Mesodermal cell (in vitro differentiated cells): ENCODE measurements at regions not wholly inside any gene's neighbourhood (a gene's known extent, or its start where the extent isn't known, plus 50 kb on each side); places are given as distances from the start of the nearest gene placed in this dataset.

ENCODE experiments used
- H3K27ac ChIP-seq: 2 replicates; pipeline ENCODE4 v1.7.0; 2013; ENCODE audit warnings: mild to moderate bottlenecking, low read depth, low read length, moderate library complexity; ENCODE audit not compliant: severe bottlenecking
- H3K36me3 ChIP-seq: 2 replicates; pipeline ENCODE4 v1.7.1; 2013; ENCODE audit warnings: mild to moderate bottlenecking, low read length, moderate library complexity; ENCODE audit not compliant: control insufficient read depth, insufficient read depth
- H3K4me1 ChIP-seq: one replicate; pipeline ENCODE4 v1.7.1; 2013; ENCODE audit warnings: mild to moderate bottlenecking, low read length; ENCODE audit not compliant: insufficient read depth, control insufficient read depth, poor library complexity, severe bottlenecking
- H3K4me3 ChIP-seq: 2 replicates; pipeline ENCODE4 v1.7.0; 2013; ENCODE audit warnings: low read length, control low read depth, mild to moderate bottlenecking; ENCODE audit not compliant: insufficient read depth, poor library complexity, severe bottlenecking; ENCODE audit errors: extremely low read depth
- H3K9me3 ChIP-seq: 2 replicates; pipeline ENCODE4 v1.7.1; 2013; ENCODE audit warnings: mild to moderate bottlenecking, low read length, moderate library complexity; ENCODE audit not compliant: control insufficient read depth
- WGBS, 2 experiments: methylation state at CpG; one replicate each; pipeline ENCODE4 v1.1.5; 2013; ENCODE audit warnings: missing lambda C conversion rate in 2 of 2; ENCODE audit not compliant: insufficient coverage in 2 of 2; 5-methylcytosine and 5-hydroxymethylcytosine counted together

DNA sequence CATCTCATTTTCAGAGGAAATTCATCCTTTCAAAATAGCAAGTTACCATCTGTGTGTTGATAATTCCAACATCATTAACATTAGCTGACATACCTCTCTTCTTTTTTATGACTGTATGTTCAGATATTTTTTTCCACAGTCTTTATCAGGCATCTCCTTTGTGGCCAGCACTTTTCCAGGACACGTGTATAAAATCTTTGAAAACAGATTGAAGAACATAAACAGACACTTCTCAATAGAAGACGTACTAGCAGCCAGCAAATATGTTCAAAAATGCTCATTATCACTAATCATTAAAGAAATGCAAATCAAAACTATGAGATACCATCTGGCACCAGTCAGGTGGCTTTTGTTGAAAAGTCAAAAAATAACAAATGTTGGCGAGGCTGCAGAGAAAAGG lies 734.3 kb downstream of the SEMA5A start:
- no peak overlapping the region for H3K27ac ChIP-seq
- H3K4me1 ChIP-seq: no peaks in the 10 kb centered on the region
- WGBS, 2 experiments: 85 to 100% methylated on average over 2 to 3 of the region's 3 CpGs
- no peaks in the 10 kb centered on the region for H3K9me3 ChIP-seq
- no peaks in the 10 kb centered on the region for H3K36me3 ChIP-seq
- H3K4me3 ChIP-seq: no peak overlapping the region

DNA sequence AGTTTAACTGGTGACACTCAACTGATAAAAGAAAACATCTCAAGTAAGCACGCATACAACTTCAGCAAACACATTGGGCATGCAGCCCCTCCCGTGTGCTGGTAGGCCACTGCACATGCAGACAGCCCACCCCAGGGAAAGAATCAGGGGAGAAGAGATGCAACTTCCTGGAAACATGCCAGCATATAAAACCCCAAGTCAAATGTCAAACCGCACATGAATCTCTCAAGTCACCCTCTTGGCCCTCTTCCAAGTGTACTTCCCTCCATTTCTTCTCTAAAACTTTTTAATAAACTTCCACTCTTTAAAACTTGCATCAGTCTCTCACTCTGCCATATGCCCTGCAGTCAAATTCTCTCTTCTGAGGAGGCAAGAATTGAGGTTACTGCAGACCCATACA lies 732.7 kb downstream of the SEMA5A start:
- WGBS, 2 experiments: 80 to 92% methylated on average over 1 to 2 of the region's 3 CpGs
- H3K9me3 ChIP-seq: no peaks in the 10 kb centered on the region
- H3K36me3 ChIP-seq: no peaks in the 10 kb centered on the region
- no peaks in the 10 kb centered on the region for H3K4me1 ChIP-seq
- H3K27ac ChIP-seq: no peak overlapping the region
- no peak overlapping the region for H3K4me3 ChIP-seq

GRCh38 chr5:8814105-8814504 lies 731.8 kb downstream of the SEMA5A start:
- no peak overlapping the region for H3K4me3 ChIP-seq
- no peaks in the 10 kb centered on the region for H3K9me3 ChIP-seq
- H3K4me1 ChIP-seq: no peaks in the 10 kb centered on the region
- H3K36me3 ChIP-seq: no peaks in the 10 kb centered on the region
- no peak overlapping the region for H3K27ac ChIP-seq

DNA sequence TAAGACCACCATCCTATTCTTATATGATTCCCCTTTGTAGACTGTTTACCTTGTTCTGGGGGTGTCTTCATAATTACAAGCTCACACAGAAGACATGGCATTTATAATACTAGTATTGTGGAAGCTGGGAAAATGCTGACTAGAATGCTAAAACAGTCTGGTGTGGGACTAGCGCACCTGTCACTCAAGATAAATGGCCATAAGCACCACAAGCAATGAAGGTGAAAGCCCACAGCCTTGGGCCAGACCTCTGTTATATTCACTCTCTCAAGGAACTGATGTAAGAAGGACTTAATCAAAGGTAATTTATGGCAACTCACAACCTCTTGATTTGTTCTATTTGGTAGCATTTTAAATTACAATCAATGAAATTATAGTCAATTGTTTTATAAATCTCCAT lies 721.5 kb downstream of the SEMA5A start:
- 100% methylated on average over 1 of the region's 1 CpG; no CpG with 5 or more reads in 1 of the 2 experiments for WGBS, 2 experiments
- Histone ChIP-seq H3K9me3 (no peaks in the 10 kb centered on the region), H3K36me3 (no peaks in the 10 kb centered on the region), H3K27ac (no peak overlapping the region), H3K4me1 (peaks cover 20% of the 10 kb centered on the region), H3K4me3 (no peak overlapping the region)

DNA sequence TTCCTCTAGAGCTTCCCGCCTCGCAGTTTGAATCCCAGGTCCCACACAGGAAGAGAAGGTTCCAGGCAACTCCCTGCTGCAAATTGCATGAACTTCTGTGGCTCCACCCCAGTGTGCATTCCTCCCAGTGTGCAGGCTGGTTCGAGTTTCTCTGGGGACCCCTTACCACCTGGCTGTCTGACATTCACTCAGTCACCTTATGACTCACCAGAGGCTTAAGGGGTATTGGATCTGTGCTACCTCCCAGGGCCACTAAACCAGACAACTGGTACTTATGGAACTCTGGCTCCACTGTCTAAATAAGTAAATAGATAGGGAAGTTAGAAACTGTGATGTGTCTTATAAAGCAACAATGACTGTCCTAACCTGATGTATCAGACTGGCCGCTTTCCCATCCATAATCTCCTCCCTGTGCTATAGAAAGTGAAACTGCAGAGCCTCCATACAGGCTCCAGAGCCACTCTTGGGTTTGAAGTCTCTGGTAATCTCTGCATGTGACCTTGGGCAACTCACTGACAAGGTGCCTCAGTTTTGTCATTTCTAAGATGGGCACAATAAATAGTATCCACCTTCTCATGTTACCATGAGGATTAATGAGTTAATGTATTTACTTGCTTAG lies 720.6 kb downstream of the SEMA5A start:
- H3K36me3 ChIP-seq: no peaks in the 10 kb centered on the region
- H3K27ac ChIP-seq: no peak overlapping the region
- 71 to 95% methylated on average over 2 to 3 of the region's 4 CpGs for WGBS, 2 experiments
- H3K9me3 ChIP-seq: no peaks in the 10 kb centered on the region
- H3K4me3 ChIP-seq: no peak overlapping the region
- peaks cover 24% of the 10 kb centered on the region for H3K4me1 ChIP-seq

DNA sequence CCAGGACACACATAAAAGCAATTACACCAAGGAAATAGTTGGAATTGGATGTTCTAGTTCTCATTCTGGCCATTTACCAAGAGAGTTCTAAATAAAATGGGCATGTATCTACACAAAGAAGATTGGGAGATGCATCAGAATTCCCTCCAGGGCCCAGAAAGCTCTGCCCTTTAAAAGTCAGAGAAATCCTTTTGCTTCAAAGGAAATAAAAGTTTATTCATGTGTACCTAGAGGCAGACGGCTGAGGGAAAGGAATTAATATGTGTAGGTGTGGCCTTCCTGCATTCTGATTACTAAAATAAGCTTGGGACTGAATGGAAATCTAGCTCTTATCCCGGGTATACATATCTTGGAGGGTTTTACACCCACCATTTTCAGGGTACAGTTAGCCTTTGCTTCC lies 719.4 kb downstream of the SEMA5A start:
- Histone ChIP-seq H3K4me3 (no peak overlapping the region), H3K27ac (no peak overlapping the region), H3K4me1 (peaks cover 24% of the 10 kb centered on the region), H3K36me3 (no peaks in the 10 kb centered on the region), H3K9me3 (peaks cover 7% of the 10 kb centered on the region)
- WGBS, 2 experiments: 90 to 100% methylated on average over 1 to 2 of the region's 2 CpGs

- WGBS, 2 experiments: 100% methylated on average over 1 of the region's 4 CpGs; no CpG with 5 or more reads in 1 of the 2 experiments
- H3K9me3 ChIP-seq: peaks cover 10% of the 10 kb centered on the region
- peak overlapping the region; percentile 97 for H3K27ac ChIP-seq
- peaks cover 24% of the 10 kb centered on the region for H3K4me1 ChIP-seq
- no peak overlapping the region for H3K4me3 ChIP-seq
- no peaks in the 10 kb centered on the region for H3K36me3 ChIP-seq
Measured at GRCh38 chr5:8827696-8828095, 718.2 kb downstream of the SEMA5A start.

DNA sequence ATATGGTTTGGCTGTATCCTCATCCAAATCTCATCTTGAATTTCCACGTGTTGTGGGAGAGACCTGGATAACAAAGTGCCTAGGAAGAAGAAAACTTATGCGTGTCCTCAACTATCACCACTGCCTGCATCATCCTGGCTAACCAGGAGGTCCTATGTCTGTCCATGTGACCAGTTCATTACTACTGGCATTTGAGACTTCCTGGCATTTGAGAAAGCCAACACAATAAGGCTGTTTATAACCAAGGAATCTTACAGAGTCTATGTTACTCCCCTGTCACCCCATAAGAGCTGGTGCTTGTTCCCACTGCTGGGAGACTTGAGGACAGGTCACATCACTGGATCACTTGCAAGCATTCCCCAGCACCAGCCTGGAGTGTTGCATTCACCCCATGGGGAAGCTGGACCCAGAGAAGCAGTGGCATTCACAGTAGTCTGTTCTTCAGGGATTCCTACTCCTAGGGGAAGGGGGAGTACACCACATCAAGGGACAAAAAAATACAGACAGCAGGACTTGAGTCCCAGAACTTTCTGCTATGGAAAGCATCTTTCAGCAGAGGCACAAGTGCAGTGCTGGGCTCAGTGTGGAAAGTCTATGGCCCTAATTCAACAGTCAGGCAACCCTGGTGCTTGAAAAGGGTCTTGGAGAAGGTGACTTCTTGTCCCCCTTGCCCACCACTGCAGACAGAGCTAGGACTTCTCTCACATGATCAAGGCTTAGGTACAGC lies 717.1 kb downstream of the SEMA5A start:
- H3K36me3 ChIP-seq: no peaks in the 10 kb centered on the region
- H3K9me3 ChIP-seq: peaks cover 10% of the 10 kb centered on the region
- H3K27ac ChIP-seq: peak overlapping the region; percentile 97
- 89 to 100% methylated on average over 1 of the region's 2 CpGs for WGBS, 2 experiments
- H3K4me3 ChIP-seq: no peak overlapping the region
- H3K4me1 ChIP-seq: peaks cover 24% of the 10 kb centered on the region

DNA sequence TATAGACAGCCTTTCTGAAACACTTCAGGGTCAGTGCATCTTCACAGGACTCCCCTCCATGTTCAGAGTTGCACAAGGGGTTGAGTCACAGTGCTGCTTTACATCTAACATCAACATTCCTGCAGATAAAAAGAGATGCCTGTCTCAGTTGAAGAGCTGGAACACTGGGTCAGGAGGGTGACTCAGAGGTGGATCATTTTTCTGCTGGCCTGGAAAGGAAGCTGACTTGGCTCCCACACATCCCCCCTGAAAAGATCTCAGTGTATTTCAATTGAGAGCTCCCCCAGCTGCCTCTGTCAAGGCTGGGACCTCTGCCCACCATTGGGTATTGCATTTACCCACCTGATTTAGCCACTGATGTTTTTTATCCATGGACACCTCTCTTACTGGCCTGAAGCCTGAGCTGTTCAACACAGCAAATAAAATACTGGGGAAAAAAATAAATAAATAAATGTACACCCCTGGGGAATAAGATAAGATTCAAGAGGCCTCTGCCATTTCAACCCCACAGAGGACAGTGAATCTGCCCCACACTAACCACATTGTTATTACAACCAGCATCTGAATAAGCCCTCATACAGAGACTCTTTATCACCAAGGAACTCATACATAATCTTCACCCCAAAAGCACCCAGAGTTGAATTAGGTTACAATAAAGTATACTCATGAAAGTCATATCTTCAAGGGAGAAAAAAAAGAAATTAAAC lies 716.4 kb downstream of the SEMA5A start:
- H3K9me3 ChIP-seq: peaks cover 10% of the 10 kb centered on the region
- no peak overlapping the region for H3K4me3 ChIP-seq
- H3K4me1 ChIP-seq: peaks cover 24% of the 10 kb centered on the region
- peak overlapping the region; percentile 97 for H3K27ac ChIP-seq
- H3K36me3 ChIP-seq: no peaks in the 10 kb centered on the region

GRCh38 chr5:8831251-8831650 lies 714.6 kb downstream of the SEMA5A start:
- H3K27ac ChIP-seq: no peak overlapping the region
- H3K4me1 ChIP-seq: peaks cover 24% of the 10 kb centered on the region
- H3K36me3 ChIP-seq: no peaks in the 10 kb centered on the region
- no CpG with 5 or more reads among the region's 3 CpGs for WGBS, 2 experiments
- H3K4me3 ChIP-seq: no peak overlapping the region
- H3K9me3 ChIP-seq: peaks cover 10% of the 10 kb centered on the region

DNA sequence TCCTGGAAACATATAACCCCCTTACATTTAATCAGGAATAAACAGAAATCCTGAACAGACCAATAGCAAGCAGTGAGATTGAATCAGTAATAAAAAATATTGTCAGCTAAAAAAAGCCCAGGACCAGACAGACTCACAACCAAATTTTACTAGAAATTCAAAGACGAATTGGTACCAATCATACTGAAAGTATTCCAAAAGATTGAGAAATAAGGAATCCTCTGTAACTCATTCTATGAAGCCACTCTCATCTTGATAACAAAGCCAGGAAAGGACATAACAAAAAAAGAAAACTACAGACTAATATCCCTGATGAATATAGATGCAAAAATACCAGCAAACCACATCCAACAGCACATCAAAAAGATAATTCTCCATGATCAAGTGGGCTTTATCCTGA lies 714.0 kb downstream of the SEMA5A start:
- no CpG with 5 or more reads among the region's 1 CpG for WGBS, 2 experiments
- H3K9me3 ChIP-seq: peaks cover 10% of the 10 kb centered on the region
- H3K36me3 ChIP-seq: no peaks in the 10 kb centered on the region
- H3K4me1 ChIP-seq: peaks cover 21% of the 10 kb centered on the region
- no peak overlapping the region for H3K4me3 ChIP-seq
- no peak overlapping the region for H3K27ac ChIP-seq
